IPS-15b (cell line): ENCODE measurements at regions not wholly inside any gene's neighbourhood (a gene's known extent, or its start where the extent isn't known, plus 50 kb on each side); places are given as distances from the start of the nearest gene placed in this dataset.

Experiments used
- H3K27me3 ChIP-seq: one replicate; pipeline ENCODE4 v1.6.1; 2013; ENCODE audit warnings: low read length; ENCODE audit not compliant: control insufficient read depth, insufficient read depth
- H3K36me3 ChIP-seq: one replicate; pipeline ENCODE4 v1.6.1; 2013; ENCODE audit warnings: low read length; ENCODE audit not compliant: control insufficient read depth, insufficient read depth
- H3K4me1 ChIP-seq: one replicate; pipeline ENCODE4 v1.6.1; 2013; ENCODE audit warnings: mild to moderate bottlenecking, low read length; ENCODE audit not compliant: control insufficient read depth, insufficient read depth
- H3K4me3 ChIP-seq: one replicate; pipeline ENCODE4 v1.5.1; 2013; ENCODE audit warnings: low read depth, low read length
- H3K9ac ChIP-seq: one replicate; pipeline ENCODE4 v1.6.1; 2013; ENCODE audit warnings: low read depth, mild to moderate bottlenecking, low read length
- H3K9me3 ChIP-seq: one replicate; pipeline ENCODE4 v1.6.1; 2013; ENCODE audit warnings: mild to moderate bottlenecking, low read length; ENCODE audit not compliant: control insufficient read depth, insufficient read depth

GRCh38 chr5:57768745-57769144 is 286.1 kb upstream of the ACTBL2 start:
- Histone ChIP-seq H3K27me3 (no peaks in the 10 kb centered on the region), H3K4me1 (no peaks in the 10 kb centered on the region), H3K4me3 (no peak overlapping the region), H3K36me3 (no peaks in the 10 kb centered on the region), H3K9ac (no peak overlapping the region), H3K9me3 (no peaks in the 10 kb centered on the region)

GRCh38 chr5:57764479-57765089 is 282.0 kb upstream of the ACTBL2 start:
- Histone ChIP-seq H3K4me3 (no peak overlapping the region), H3K36me3 (no peaks in the 10 kb centered on the region), H3K27me3 (no peaks in the 10 kb centered on the region), H3K9me3 (no peaks in the 10 kb centered on the region), H3K9ac (no peak overlapping the region), H3K4me1 (no peaks in the 10 kb centered on the region)

DNA sequence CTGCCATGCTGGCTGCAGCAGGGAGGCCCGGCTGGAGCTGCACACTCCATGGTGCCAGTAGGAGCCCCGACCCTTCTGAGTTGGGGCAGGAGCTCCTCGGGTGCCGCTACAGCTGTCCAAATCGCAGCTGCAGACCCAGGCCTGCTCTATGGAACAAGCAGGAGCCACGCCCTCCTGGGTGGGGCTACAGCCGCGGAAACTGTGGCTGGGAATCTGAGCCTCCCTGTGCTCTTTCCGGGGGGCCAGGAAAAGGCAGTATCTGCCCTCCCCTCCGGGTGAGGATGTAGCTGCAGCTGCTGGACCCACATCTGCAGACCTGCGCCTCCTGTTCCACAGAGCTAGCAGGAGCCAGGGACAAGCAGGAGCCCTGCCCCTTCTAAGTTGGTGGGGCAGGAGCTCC is 278.9 kb upstream of the ACTBL2 start:
- no peaks in the 10 kb centered on the region for H3K9me3 ChIP-seq
- H3K9ac ChIP-seq: no peak overlapping the region
- no peaks in the 10 kb centered on the region for H3K36me3 ChIP-seq
- H3K4me1 ChIP-seq: no peaks in the 10 kb centered on the region
- no peaks in the 10 kb centered on the region for H3K27me3 ChIP-seq
- no peak overlapping the region for H3K4me3 ChIP-seq

DNA sequence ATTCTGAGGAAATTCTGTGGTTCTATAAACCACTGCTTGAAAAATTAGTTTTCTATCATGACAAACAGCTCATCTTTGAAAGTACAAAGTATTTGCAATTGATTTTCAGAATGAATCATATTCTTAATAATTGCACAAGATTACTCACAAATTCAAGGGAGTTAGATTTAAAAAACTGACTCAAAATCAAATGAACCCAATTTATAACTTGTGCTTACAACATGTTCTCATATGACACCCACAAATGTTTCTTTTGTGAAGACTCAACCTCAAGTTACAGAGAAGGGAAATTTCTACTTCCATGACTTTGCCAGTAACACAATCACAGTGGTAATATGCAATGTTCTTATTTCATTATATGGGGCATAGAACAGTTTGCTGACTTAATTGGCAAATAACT is 272.0 kb upstream of the ACTBL2 start:
- no peak overlapping the region for H3K4me3 ChIP-seq
- H3K36me3 ChIP-seq: no peaks in the 10 kb centered on the region
- H3K27me3 ChIP-seq: no peaks in the 10 kb centered on the region
- H3K9ac ChIP-seq: no peak overlapping the region
- no peaks in the 10 kb centered on the region for H3K9me3 ChIP-seq
- H3K4me1 ChIP-seq: no peaks in the 10 kb centered on the region

DNA sequence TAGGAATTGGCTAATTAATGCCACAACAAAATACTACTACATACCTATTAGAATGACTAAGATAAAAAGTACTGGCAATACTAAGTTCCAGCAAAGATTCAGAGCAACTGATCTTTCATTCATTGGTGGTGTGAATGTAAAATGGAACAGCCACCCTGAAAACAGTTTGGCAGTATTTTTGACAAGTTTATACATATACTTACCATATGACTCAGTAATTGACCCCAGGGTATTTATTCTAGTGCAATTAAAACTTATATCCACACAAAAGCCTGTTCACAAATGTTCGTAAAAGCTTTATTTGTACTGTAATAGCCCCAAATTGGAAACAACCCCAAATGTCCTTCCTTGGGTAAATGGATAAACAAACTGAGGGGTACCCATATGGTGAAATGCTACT is 270.8 kb upstream of the ACTBL2 start:
- no peak overlapping the region for H3K9ac ChIP-seq
- H3K4me3 ChIP-seq: no peak overlapping the region
- no peaks in the 10 kb centered on the region for H3K36me3 ChIP-seq
- H3K27me3 ChIP-seq: no peaks in the 10 kb centered on the region
- H3K9me3 ChIP-seq: no peaks in the 10 kb centered on the region
- H3K4me1 ChIP-seq: no peaks in the 10 kb centered on the region

DNA sequence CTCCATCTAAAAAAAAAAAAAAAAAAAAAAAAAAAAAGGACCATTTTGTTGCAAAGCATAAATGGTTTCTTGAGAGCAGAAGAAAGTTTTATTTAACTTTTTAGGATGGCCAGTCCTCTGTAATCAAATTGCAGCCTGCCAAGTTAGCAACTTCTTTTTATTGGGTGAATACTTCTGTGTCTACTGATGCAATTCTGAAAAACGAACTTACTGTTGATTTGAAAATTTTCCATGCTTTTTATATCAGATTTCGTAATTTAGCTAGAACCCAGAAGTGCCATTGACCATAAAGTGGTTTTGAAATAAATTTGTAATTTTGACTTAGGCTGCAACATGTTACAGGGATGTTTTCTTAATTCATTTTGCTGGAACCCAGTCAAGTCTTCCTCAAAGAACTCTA is 269.1 kb upstream of the ACTBL2 start:
- Histone ChIP-seq H3K9ac (no peak overlapping the region), H3K27me3 (no peaks in the 10 kb centered on the region), H3K4me1 (no peaks in the 10 kb centered on the region), H3K4me3 (no peak overlapping the region), H3K9me3 (no peaks in the 10 kb centered on the region), H3K36me3 (no peaks in the 10 kb centered on the region)

DNA sequence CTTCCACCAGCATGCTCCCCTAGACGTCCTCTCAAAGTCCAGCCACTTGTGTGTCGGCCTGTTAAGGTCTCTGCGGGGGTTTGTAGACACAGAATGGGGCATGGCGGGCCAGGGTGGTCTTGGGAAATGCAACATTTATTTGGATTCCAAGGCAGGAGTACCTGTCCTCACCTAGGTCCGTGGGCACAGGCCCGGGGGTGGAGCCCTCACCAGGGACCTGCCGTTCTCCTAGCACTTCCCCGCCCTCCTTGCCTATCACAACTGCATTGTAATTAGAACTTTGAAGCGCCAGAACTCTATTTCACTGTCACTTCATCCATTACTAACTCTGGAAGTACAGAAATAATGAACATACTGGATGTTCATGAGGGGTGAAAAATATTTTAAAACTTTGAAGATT is 268.3 kb upstream of the ACTBL2 start:
- Histone ChIP-seq H3K9ac (no peak overlapping the region), H3K4me1 (no peaks in the 10 kb centered on the region), H3K36me3 (no peaks in the 10 kb centered on the region), H3K9me3 (no peaks in the 10 kb centered on the region), H3K27me3 (no peaks in the 10 kb centered on the region), H3K4me3 (no peak overlapping the region)

DNA sequence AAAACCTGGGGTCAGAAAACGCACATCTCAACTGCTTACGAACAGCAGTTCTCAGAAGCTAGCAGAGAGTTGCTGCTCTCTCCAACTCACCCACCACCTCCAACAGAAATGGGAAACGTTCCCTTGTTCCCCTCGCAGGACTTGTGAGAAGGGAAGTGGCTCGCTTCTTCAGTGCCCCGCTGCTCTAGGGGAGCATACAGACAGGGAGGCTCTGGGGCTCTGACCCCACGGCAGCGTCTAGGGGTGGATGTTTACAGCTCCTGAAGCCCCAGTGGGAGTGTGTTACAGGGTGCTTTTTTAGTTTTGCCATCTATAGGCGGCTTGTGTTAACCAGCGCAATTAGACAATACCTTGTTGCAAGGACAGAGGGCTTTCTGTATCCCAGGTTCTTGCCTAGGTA is 267.7 kb upstream of the ACTBL2 start:
- Histone ChIP-seq H3K4me3 (no peak overlapping the region), H3K36me3 (no peaks in the 10 kb centered on the region), H3K9me3 (no peaks in the 10 kb centered on the region), H3K27me3 (no peaks in the 10 kb centered on the region), H3K9ac (no peak overlapping the region), H3K4me1 (no peaks in the 10 kb centered on the region)

DNA sequence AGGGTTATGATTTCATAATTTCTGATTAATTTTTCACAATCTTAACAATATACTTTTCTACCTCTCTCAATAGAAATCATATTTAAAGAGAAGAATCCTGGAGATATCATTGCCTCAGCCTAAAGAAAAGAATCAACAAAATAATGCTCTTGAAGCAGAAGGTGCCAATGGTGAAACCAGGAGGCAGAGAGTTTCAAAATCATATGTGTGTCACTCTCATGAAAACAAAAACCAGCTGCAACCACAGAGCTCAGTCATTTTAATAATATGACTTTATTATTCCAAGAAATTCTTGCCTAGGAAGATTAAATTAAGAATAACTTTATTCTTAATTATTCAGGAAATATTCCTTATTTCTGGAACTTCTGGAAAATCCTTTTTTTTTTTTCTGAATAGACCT is 266.8 kb upstream of the ACTBL2 start:
- H3K36me3 ChIP-seq: no peaks in the 10 kb centered on the region
- H3K9me3 ChIP-seq: no peaks in the 10 kb centered on the region
- no peaks in the 10 kb centered on the region for H3K27me3 ChIP-seq
- H3K4me1 ChIP-seq: no peaks in the 10 kb centered on the region
- H3K4me3 ChIP-seq: no peak overlapping the region
- H3K9ac ChIP-seq: no peak overlapping the region

DNA sequence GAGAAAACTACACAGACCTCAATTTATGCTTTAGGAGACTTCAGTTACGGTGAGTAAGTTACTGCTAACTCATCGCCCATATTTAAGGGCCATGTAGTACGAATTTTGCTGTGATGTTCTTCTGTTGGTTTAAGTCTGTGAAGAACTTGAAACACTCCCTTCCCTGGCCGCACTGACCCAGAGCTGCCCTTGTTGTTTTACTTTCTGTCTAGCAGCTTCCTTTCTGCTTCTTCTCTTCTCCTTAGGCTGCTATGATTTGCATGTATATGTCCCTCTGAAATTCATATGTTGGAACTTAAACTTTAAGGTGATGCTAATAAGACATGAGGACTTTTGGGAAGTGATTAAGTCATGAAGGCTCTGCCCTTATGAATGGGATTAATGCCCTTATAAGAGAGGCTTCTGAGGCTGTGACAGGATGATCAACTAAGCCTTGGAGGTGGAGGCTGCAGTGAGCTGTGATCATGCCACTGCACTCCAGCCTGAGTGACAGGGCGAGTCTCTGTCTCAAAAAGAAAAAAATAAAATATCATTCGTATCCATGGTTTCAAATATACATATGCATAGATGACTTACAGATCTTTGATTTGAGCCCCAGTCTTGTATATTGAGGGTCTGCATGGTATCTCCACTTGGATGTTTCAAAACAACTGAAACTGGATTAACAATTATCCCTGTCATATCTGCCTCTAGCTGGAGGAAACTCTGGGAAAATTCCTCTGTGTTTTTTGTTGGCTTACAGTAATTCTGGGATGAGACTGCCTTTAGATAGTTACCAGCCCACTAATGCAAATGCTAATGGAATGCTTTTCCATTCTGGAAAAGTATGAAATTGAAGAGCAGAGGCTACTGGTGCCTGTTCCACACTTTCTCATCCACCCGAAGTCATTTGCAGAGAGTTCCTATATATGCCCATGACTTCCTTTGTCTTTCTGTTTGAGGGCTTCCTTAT is 263.4 kb upstream of the ACTBL2 start:
- H3K9me3 ChIP-seq: no peaks in the 10 kb centered on the region
- no peaks in the 10 kb centered on the region for H3K36me3 ChIP-seq
- H3K4me1 ChIP-seq: no peaks in the 10 kb centered on the region
- H3K4me3 ChIP-seq: no peak overlapping the region
- H3K9ac ChIP-seq: no peak overlapping the region
- no peaks in the 10 kb centered on the region for H3K27me3 ChIP-seq

DNA sequence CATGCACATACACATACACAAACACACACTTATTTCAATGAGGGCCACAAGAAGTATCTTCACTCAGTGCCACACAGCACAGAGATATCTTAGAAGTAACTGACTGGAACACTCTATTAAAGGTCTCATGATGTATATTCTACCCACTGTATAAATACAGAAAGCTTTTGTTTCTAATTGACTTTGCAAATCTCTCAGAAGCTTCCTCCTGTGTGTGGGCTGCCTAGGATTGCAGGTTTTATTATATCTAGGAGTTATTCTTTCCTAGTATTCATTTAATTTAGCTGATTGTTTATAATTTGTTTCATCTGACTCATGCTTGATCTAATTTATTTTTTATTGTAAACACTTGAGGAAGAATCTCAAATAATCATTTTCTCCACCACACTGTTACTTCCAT is 262.4 kb upstream of the ACTBL2 start:
- no peaks in the 10 kb centered on the region for H3K27me3 ChIP-seq
- H3K9me3 ChIP-seq: no peaks in the 10 kb centered on the region
- no peaks in the 10 kb centered on the region for H3K4me1 ChIP-seq
- H3K9ac ChIP-seq: no peak overlapping the region
- H3K4me3 ChIP-seq: no peak overlapping the region
- H3K36me3 ChIP-seq: no peaks in the 10 kb centered on the region

- Histone ChIP-seq H3K36me3 (no peaks in the 10 kb centered on the region), H3K9me3 (no peaks in the 10 kb centered on the region), H3K4me3 (no peak overlapping the region), H3K4me1 (peaks cover 5% of the 10 kb centered on the region), H3K9ac (no peak overlapping the region), H3K27me3 (no peaks in the 10 kb centered on the region)
Measured at GRCh38 chr5:57741336-57741735, 258.7 kb upstream of the ACTBL2 start.
